GM21390 (cell line): ENCODE measurements at regions not wholly inside any gene's neighbourhood (a gene's known extent, or its start where the extent isn't known, plus 50 kb on each side); places are given as distances from the start of the nearest gene placed in this dataset.

Experiments
- ATAC-seq: cut with Tn5 transposase; IDR thresholded peaks from one replicate; pipeline ENCODE4 v1.9.1; 2021; ENCODE audit not compliant: unreplicated experiment

GRCh38 chr11:91822805-91823204 lies 401.8 kb upstream of the FAT3 start:
- ATAC-seq = no peak

- no peak for ATAC-seq
These were observed 403.9 kb upstream of the FAT3 start for GRCh38 chr11:91820709-91821108.

- no peak for ATAC-seq
These were observed 404.8 kb upstream of the FAT3 start for GRCh38 chr11:91819777-91820176.

- no peak for ATAC-seq
These were observed 405.4 kb upstream of the FAT3 start for GRCh38 chr11:91819195-91819594.

DNA sequence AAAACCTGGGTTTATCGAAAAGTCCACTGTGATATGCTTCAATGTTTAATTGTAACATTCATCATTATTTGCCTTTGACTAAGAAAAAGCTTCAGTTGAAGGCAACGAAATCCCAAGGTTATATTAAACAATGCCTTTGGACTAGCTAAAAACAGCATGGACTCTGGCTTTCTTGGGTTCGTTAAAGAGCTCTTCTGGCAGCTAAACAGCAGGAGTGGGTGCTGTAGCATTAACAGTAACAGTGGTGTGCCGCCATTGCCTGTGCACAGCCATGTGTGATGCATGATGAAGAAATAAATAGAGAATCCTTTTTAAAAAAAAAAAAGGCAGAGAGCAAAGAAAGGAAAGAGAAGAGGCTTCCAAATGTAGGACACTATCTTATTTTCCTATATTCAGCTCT lies 406.6 kb upstream of the FAT3 start:
- no peak for ATAC-seq

DNA sequence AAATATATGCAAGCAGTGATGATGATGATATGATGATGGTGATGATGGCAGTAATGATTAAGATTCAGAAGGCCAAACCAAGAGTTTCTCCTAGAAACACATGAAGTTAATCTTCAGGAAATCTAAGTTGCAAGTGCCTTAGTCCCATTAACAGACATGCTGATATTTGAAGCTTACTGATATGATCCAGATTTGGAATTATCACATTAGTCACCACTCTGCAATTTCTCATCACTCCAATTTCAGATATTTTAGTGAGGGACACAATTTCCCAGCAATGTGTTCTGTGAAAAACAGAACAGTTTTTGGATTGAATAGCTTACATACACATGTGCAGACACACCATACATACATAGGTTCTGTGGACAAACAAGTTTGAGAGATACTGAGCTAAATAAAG lies 411.4 kb upstream of the FAT3 start:
- ATAC-seq = no peak

DNA sequence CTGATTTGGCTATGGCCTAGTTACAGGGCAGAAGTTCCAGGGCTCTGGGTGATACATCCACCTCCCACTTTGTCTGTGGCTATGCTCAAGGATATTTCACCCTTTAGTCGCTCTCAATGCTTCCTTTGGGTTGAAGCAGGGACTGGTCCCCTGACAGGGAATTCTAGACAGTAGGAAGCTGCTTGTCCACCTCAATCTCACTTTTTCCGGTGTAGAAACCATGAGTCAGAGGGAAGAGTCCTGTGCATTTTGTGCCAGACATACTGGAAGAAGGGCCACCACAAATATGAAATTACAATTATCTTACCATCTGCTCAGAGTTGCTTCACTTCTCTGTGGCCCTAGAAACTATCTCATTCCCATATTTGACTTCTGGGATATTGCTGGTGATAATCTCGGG lies 413.7 kb upstream of the FAT3 start:
- no peak for ATAC-seq

DNA sequence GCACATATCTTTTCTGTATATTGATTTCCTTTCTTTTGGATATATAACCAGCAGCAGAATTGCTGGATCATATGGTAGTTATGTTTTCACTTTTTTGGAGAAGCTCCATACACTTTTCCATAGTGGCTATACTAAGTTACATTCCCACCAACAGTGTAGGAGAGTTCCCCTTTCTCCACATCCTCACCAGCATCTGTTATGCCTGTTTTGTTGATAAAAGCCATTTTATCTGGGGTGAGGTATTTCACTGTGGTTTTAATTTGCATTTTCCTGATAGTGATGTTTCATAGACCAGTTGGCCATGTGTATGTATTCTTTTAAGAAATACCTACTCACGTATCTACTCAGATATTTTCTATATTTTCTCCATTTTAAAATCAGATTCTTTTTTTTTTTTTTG lies 419.3 kb upstream of the FAT3 start:
- no peak for ATAC-seq

GRCh38 chr11:91804042-91804441 lies 420.6 kb upstream of the FAT3 start:
- no peak for ATAC-seq

GRCh38 chr11:91802475-91802874 lies 422.1 kb upstream of the FAT3 start:
- no peak for ATAC-seq

DNA sequence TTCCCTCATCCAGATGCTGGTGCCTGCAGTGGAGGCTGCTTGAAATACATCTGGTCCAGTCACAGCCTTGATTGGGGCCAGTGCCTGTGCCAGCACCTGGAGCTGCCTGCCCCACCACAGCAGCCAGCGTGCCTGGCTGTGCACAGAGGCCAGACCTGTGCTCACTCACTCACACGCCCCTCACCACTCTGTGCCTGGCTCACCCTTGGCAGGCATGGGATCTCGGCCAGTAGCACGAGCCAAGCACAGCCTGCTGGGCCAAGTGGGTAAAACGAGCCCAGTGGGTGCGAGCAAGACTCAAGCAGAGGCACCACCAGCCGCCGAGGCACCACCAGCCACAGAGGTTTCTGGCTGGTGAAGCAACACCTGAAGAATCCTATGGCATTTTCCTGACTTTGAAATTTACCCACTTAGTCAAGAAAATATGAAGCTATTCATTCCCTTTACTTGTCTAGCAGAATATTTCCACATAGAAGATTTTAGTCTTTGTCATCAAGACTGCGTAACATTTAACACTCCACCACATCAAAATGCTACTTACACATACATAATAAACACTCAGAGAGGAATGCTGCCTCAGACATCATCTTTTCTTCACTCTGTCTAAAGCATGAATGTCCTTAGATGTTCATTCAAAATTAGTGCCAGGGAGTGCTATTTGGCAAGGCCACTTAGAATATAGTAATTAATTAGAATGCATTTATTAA lies 424.3 kb upstream of the FAT3 start:
- no peak for ATAC-seq

DNA sequence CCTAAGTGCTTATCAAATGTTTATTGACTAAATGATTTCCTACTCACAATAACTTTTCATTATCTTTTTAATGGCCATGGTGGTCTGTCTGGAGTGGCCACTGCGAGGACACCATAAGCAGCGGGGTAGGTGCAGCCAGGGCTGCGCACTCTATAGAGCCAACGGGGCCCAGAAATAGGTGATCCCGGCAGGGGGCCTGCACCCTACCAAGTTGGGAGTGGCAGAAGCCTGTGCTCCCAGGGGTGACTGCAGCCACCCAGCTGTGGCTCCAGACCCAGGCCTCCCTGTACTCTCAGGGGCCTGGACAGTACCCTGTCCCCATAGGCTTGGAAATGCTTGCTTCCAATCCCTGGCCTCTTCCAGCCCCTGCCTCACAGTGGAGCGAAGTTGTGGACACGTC lies 426.4 kb upstream of the FAT3 start:
- no peak for ATAC-seq

DNA sequence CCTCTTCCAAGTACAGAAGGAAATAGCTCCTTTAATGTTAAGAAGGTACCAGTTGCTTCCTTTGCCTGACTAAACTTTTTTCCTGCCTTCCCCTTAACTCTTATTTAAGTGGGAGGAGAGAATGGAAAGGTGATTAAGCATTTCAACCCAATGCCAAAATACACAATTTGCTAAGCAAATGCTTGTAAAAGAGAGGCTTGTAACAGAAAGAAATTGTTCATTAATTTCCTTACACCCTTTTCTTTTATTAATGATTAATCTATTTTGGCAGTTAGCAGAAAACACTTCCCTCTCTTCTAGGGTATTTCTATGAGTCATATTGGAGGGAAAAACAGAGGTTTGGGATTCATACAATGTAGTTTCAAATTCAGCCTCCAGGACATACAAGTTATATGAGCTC lies 427.6 kb upstream of the FAT3 start:
- ATAC-seq = no peak

- no peak for ATAC-seq
These were observed 429.3 kb upstream of the FAT3 start for GRCh38 chr11:91795139-91795887.

DNA sequence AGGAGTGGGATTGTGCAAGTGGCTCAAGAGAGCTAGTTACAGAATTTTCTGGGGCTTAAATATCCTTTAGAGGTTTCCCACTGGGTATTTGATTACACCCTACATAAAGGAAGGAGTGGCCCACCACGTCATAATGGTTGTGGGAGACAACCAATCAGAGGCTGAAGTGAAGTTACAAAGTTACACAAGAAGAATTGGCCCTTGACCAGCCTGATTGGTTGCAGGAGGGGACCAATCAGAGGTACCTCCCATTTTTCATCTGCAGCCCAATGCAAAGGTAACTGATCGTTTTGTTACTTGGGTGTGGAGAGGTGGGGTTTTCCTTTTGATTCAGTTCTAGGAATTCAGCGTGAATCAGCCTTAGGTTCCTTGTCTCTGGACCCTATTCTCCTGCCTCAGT lies 430.5 kb upstream of the FAT3 start:
- ATAC-seq = no peak

GRCh38 chr11:91792779-91793262 lies 431.8 kb upstream of the FAT3 start:
- ATAC-seq = no peak

DNA sequence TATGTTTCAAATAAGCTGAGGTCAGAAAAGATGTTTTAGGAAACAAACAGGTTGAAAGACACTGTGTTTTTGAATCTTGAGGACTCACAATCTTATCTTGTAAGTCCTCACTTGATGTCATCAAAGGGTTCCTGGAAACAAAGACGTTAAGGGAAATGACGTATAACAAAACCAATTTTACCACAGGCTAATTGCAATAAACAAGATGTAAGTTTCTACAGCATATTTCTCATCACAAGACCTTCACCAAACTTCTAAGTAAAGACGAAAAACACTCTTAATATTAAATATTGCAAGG lies 433.5 kb upstream of the FAT3 start:
- ATAC-seq = no peak

GRCh38 chr11:91790346-91791170 lies 434.1 kb upstream of the FAT3 start:
- ATAC-seq = no peak

DNA sequence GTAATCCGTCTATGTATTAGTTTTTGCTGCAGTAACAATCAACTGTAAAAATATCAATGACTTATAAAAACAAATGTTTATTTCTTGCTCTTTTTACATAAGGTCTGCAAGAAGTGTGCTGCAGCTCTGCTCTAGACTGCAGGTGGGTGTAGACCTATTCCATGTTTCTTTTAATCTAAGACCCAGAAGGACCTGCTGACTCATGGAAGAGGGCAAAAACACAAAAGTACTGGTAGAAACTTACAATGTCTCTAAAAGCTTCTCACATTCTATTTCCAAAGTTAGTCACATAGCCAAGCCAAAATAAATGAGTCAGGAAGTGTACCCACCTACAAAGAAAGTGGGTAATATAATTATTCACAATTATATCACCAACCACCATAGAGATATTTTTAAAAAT lies 435.9 kb upstream of the FAT3 start:
- ATAC-seq = no peak

DNA sequence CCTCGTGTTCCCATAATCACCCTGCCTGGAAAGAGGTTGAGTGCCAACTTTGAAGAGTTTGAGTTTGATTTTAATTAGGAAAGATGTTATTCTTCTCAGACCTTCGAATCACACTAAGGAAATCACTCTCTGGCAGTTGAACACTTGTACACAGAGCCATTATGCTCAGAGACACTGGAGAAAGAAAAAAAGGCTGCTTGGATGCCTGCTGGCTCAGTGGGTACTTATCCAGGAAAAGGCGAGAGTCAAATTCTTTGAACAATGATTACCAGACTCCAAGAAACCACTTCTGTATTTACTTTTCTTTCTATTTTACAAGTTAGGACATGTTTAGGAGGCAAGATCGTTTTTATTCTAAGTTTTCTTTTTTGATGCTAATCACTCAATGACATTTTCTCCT lies 438.5 kb upstream of the FAT3 start:
- no peak for ATAC-seq

GRCh38 chr11:91783173-91783572 lies 441.4 kb upstream of the FAT3 start:
- no peak for ATAC-seq

DNA sequence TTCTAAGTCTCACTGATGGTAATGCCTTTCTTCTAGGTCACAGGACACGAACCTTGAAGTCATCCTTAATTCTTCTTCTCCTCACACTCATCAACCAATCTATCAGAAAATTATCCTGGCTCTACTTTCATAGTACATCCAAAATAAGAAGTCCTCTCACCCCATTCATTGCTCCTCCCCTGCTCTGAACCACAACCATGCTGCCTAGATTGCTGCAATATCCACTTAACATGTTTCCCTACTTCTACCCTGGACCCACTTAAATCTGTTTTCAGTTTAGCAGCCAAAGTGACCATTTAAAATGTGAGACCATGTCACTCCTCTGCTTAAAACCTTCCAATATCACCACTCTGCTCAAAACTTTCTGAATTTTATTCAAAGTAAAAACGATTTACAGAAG lies 445.9 kb upstream of the FAT3 start:
- no peak for ATAC-seq
